ENCODE measurements at regions not wholly inside any gene's neighbourhood (a gene's known extent, or its start where the extent isn't known, plus 50 kb on each side); places are given as distances from the start of the nearest gene placed in this dataset.
"Not testable (repeated sequence)": the region's sequence is repeated elsewhere in the genome, so short reads cannot be mapped to it uniquely, and the experiment has no call there.

DNA sequence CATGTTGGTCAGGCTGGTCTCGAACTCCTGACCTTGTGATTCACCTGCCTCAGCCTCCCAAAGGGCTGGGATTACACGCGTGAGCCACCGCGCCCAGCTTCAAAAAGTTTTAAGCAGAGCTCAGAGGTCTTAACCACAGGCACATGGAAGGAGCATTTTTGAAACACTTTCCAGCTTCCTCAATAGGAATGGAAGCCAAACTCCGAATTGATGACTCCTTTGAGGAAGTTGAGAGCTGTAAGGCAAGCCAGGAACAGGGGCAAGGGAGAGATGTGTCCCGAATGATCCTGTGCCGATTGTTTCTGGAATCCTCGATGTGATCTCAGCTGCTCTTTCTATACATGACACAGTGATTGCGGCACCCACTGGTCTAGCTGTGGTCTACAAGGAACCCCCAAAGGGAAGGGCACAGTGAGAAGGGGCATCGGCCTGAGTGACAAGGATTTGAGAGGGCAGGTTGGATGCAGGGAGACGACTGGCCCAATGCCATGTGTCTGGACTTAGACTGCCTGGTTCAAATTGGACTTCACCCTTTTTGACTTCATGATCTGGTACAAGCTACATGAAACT is 116.2 kb downstream of the ADRA2C start:
- DNase-seq: not testable (repeated sequence)

DNA sequence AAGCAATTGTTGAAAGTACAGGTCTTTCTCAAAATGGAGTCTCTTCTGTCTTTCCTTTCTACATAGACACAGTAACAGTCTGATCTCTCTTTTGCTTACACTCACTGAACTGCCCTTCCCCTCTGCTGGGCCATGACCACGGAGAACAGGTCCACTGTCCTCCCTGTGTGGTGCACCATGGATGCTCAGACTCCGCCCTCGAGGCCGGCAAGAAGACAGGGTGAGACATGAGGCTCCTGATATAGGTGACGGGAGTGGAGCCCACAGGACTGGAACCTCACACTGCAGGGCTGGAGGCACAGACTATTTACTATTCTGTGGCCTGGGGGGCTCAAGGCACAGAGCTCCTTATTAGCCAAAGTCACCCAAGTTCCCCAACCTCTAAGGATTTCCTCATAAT is 118.1 kb downstream of the ADRA2C start:
- DNase-seq: not testable (repeated sequence)

DNA sequence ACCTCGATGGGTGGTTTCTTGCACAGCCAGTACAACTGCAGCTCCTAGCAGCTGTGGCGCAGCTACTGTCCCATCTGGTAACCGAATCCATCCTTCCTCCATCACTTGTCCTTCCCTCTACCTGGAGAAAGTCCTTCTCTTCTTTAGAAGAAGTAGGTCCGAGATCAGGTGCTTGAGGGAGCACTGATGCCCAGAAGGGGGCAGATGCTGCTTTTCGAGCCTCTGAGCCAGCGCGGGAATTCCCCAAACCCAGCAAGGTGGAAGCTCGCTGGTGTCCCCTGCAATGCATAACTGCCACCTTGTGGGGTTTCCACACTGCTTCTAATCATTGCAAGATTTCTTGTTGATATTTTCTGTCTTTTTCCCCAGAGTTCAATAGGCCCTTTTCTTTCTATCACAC is 127.4 kb downstream of the ADRA2C start:
- not testable (repeated sequence) for DNase-seq

DNA sequence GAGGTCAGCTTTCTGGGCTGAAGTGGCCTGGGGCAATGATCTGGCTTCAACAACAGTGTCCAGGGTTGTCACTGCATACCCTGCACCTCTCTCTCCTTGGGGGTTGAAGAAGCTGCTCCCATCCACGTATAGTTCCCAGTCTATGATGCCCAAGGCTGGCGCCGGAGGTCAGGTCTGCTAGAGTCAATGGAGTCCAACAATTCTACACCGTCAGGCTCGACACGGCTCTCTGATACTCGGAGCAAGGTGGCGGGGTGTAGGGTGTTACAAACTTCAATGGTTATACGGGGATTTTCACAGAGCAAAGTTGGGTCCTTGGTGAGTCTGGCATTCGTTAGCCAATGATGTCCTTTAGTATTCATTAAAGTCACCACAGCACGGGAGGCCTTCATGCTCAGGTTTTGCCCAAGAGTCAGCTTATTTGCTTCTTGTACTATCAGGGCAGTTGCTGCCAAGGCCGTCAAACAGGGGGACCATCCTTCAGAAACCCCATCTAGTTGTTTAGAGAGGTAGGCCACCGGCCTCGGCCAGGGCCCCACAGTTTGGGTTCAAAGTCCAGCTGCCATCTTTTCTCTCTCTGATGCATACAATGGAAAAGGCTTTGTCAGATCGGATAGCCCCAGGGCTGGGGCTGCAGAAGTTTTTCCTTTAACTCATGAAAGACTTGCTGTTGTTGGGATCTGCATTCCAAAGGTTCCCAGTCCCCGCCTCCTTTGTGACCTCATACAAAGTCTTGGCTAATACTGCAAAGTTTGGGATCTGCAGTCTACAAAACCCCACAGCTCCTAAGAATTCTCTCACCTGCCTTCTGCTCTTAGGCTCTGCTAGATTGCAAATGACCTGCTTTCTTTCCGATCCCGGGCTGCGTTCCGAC is 128.1 kb downstream of the ADRA2C start:
- not testable (repeated sequence) for DNase-seq

DNA sequence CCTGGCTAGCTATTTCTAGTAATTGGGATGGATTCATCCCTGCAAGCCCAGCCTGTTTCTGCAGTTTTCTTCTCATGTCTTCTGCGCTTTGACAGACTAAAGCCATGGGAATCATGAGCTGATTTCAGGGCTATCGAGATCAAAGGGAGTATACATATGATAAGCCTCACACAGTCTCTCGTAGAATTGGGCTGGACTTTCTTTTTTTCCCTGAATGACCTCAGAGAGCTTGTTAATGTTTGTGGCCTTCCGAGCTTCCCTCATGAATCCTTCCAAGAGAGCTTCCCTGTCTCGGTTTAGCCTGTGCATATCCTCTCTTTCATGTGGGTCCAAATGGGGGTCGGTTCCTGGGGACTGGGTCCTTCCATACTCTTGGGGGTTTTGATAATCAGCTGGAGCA is 130.3 kb downstream of the ADRA2C start:
- DNase-seq: no peak

DNA sequence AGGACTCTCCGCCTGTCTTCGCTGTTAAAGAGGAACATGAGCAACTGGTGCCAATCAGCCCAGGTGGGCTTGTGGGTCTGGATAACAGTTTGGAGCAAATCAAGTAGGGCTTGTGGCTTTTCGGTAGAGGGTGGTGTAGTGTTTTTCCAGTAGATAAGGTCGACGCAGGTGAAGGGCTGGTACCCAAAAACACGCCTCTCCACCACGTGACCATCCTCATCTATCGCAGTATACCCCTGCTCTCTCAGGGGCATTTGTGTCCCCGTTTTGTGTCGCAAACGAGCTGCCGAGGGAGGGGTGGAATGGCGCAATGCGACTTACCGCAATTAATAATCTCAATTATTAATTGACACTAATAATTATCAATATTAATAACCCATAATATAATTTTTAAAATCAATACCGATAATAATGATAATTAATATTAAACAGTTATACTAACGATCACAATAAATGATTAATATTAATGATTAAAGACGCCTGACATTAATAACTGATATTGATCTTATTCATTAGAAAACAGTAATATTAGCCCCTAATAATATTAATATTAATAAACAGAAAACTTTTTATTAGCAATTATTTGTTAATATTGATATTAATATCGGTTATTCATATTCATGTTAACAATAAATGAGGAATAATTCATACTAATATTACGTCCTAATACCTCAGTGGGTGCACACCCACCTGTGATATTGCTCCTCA is 130.8 kb downstream of the ADRA2C start:
- DNase-seq: not testable (repeated sequence)

DNA sequence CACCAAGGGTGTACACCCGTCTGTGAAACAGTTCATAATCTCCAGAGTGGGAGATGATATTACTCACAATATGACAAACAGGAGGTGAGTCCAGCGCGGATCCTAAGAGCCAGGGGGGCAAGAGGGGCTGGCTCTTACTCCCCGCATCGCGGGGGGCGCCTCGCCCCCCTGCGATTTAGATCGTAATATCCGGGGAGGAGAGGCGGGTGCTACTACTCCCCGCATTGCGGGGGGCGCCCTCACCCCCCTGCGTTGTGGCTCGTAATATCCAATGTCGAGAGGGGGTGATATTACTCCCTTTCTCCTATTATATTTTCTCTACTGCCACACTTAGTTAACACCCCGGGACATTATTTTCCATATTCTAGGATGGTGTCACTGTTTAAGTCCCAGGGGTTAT is 131.9 kb downstream of the ADRA2C start:
- DNase-seq: no peak

DNA sequence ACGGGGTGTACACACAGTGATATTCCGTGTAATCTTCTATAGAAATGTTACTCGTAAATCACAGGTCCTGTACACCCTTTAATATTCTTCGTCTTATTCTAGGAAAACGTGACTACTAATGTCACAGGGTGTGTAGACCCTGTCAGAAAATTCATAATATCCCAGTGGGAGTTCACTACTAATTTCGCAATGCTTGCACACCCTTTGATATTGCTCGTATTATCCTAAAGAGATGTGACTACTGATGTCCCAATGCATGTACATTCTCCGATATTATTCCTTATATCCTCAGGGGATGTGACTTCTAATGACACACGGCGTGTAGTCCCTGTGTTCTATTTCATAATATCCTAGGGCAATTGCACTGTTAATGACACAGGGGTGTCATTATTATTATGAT is 132.7 kb downstream of the ADRA2C start:
- not testable (repeated sequence) for DNase-seq

DNA sequence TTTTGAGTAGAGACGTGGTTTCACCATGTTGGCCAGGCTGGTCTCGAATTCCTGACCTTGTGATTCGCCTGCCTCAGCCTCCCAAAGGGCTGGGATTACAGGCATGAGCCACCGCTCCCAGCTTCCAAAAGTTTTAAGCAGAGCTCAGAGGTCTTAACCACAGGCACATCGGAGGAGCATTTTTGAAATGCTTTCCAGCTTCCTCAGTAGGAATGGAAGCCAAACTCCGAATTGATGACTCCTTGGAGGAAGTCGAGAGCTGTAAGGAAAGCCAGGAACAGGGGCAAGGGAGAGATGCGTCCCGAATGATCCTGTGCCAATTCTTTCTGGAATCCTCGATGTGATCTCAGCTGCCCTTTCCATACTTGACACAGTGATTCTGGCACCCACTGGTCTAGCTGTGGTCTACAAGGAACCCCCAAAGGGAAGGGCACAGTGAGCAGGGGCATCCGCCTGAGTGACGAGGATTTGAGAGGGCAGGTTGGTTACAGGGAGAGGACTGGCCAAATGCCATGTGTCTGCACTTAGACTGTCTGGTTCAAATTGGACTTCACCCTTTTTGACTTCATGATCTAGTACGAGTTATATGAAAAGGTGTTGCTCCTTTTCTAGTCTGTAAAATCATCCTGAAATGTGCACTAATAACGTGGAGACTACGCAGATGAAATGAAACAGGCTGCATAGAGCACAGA is 138.2 kb downstream of the ADRA2C start:
- not testable (repeated sequence) for DNase-seq

DNA sequence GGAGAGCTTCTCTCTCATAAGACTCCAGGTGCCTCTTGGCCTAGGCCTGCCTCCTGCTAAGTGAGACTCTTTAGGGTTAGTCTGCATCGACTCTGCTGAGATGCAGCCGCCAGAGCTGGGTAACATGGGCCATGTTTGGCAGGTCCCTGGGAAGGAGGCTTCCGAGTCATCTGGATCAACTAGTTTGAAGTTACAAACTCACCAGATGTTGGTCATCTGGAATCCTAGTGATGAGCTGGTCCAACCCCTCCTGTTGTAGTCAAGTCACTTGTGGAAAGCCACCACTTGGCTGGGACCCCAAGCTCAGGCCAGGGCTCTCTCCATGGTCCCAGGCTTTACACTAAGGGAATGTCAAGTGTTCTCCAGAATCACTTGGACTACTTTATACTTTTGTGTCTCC is 143.4 kb downstream of the ADRA2C start:
- DNase-seq: not testable (repeated sequence)

DNA sequence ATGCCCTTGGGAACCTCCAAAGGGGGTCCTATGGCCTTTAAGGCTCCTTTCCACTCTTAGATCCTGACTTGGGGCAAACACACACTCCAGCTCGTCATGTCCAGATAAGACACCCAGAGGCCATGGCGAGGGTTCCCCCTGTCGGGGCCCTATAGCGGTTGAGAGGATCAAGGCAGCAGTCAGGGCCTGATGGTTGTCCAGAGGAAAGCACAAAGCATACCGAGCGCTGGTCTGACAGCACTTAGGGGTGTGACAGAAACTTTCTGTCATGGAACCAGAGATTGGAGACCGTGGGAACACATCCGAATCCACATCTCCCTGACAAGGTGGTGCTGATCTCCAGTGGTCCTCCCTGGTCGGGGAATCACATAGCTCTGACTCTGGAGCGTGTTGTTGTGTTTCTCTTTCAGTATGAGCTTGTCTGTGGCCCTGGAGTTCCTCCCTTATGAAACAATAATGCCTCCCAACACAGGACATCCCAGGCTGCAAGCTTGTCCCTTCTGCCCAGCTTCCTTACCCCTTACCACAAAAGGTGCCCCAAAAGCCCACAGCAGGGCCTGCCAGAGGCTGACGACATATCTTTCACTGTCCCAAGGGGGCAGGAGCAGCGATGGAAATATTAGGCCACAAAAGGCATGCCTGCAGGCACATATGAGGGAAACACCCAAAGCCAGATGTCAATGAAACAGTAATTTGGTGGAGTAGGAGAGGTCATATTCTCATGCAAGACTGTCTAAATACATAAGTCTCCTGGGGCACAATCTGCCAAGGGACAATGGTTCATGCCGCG is 144.2 kb downstream of the ADRA2C start:
- not testable (repeated sequence) for DNase-seq

DNA sequence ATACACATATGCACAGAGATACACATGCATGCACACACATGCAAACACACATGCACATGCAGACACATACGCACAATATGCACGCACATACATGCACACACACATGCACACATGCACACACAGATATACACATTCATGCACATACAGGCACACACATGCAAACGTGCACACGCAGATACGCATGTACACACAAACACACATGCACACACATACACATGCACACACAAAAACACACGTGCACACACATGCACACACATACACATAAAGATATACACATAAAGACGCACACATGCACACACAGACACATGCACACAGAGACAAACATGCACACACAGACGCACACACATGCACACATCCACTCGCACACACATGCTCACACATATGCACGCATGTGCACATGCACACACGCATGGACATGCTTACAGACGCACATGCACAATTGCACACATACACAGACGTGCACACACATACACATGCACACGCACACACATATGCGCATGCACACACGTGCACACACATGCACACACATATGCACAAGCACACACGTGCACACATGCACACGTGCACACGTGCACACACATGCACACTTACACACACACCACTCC is 145.2 kb downstream of the ADRA2C start:
- DNase-seq: no peak

DNA sequence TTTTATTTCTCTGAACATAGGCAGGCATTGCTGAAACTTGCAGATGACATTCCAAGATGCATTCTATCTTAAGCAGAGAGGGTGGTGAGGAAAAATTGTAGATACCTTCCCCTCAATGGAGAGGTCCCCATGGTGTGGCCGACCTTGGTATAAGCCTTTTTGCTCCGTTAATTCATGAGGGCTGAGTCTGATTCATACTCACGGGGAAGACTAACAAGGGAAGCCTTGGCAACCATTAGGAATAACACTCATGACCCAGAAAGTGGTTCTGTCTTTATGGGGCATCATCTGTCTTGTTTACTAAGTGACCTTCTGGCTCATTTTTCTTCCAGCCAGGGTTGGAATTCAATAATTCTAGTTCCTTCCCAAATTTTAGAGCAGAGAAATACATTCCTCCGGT is 148.3 kb downstream of the ADRA2C start:
- not testable (repeated sequence) for DNase-seq

DNA sequence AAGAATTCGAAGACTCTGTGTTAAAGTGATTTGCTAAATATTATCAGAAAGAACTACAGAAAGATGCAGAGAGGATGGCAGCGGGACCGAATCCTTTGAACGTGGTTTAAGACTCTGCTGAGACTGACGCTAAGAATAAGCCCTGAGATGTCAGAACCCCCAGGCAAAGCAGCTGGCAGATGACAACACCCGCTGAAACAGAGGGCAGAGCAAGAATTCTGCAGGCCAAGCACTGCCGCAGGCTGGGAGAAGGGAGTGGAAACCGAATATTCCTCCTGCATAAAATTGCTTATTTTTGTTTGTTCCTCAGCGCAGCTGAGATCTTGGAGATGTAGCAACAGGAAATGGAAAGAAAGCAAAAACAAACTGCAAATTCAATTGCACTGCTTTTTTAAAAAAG is 153.3 kb downstream of the ADRA2C start:
- not testable (repeated sequence) for DNase-seq

DNA sequence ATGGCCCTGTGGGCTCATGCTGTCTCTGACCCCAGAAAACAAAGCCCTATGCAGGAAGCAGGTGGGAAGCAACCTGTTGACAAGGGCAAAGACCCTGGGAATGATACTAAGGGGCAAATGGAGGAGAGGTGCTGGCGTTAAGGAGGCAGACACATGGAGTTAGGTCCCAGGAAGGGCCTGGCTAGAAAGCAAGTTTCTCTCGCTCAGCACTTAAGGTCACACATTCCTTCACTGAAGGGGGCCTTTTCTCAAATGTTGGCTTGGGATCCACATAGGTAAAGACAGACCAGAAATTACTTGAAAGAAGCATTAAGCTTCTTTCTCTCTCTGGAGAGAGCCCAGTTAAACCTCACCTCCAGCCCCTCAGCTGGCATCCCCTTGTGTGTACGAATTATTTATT is 155.7 kb downstream of the ADRA2C start:
- not testable (repeated sequence) for DNase-seq

DNA sequence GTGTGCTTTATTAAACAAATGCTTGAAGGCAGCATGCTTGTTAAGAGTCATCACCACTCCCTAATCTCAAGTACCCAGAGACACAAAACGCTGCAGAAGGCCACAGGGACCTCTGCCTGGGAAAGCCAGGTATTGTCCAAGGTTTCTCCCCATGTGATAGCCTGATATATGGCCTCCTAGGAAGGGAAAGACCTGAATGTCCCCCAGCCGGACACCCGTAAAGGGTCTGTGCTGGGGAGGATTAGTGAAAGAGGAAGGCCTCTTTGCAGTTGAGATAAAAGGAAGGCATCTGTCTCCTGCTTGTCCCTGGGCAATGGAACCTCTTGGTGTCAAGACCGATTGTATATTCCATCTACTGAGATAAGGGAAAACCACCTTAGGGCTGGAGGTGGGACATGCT is 159.7 kb downstream of the ADRA2C start:
- DNase-seq: not testable (repeated sequence)

DNA sequence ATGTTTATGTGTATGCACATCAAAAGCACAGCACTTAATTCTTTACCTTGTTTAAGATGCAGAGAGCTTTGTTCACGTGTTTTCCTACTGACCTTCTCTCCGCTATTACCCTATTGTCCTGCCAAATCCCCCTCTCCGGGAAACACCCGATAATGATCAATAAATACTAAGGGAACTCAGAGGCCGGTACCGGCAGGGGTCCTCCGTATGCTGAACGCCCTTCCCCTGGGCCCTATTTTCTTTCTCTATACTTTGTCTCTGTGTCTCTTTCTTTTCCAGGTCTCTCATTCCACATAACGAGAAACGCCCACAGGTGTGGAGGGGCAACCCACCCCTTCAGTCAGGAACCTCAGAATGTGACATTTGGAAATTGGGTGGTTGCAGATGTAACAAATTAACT is 160.1 kb downstream of the ADRA2C start:
- DNase-seq: not testable (repeated sequence)

DNA sequence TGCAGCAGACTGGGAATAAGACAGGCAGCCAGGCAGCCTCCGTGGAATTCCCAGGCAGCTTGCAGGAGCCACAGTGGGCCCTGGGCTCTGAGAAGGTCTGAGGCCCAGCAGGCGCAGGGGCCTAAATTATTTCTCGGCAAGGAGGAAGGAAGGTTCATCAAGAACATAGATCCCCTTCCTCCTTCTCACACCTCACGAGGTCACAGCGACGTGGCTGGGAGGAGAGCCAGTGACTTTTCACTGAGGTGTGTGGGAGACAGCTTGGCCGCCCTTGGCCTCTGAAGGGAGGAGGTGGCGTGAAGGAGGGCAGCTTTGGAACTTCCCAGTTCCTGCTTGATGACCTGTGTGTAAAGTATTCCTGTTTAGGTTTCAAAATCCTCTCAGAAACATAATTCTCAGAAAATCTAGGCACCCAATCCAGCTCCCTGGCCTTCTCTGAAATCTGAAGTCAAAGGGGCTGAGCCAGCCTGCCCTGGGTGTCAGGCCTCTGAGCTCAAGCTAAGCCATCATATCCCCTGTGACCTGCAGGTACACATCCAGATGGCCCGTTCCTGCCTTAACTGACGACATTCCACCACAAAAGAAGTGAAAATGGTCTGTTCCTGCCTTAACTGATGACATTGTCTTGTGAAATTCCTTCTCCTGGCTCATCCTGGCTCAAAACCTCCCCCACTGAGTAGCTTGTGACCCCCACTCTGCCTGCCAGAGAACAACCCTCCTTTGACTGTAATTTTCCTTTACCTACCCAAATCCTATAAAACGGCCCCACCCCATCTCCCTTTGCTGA is 161.0 kb downstream of the ADRA2C start:
- not testable (repeated sequence) for DNase-seq

DNA sequence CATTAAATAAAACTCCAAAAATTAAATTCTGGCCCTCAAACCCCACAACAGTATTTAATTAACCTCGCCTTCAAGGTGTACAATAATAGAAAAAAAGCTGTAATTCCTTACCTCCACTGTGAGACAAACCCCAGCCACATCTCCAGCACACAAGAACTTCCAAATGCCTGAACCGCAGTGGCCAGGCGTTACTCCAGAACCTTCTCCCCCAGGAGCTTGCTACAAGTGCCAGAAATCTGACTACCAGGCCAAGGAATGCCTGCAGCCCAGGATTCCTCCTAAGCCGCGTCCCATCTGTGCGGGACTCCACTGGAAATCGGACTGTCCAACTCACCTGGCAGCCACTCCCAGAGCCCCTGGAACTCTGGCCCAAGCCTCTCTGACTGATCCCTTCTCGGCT is 163.2 kb downstream of the ADRA2C start:
- DNase-seq: not testable (repeated sequence)

DNA sequence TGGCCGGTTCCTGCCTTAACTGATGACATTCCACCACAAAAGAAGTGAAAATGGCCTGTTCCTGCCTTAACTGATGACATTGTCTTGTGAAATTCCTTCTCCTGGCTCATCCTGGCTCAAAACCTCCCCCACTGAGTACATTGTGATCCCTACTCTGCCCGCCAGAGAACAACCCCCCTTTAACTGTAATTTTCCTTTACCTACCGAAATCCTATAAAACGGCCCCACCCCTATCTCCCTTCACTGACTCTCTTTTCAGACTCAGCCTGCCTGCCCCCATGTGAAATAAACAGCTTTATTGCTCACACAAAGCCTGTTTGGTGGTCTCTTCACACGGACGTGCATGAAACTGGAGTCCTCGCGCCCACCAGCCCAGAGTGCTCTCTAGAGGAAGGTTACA is 166.5 kb downstream of the ADRA2C start:
- not testable (repeated sequence) for DNase-seq

DNA sequence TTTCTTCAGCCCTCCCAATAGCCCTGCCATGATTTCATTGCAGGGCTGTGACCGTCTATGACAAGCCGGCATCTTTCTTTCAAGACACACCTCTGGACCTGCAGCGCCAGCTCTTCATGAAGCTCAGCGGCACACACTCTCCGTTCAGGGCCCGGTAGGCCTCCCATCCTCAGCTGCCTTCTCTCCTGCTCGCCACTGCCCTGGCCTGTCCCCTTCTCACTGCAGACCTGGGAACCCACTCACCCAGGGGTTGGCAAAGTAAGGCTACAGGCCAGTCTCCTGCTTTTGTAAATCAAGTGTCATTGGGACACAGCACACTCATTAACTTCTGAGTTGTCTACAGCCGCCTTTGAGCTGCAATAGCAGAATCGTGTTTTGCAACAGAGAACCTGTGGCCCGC is 169.2 kb downstream of the ADRA2C start:
- DNase-seq: not testable (repeated sequence)
